Right ventricle myocardium superior (tissue), 1 donor: ENCODE measurements at regions not wholly inside any gene's neighbourhood (a gene's known extent, or its start where the extent isn't known, plus 50 kb on each side); places are given as distances from the start of the nearest gene placed in this dataset.
A peak's percentile ranks its signal among the peaks of the same experiment; 100 is the strongest.

Source experiments
- ATAC-seq: fragments of 200-7000 bp; cut with Tn5 transposase; one replicate; pipeline ENCODE4 v1.9.1; 2020; ENCODE audit warnings: mild to moderate bottlenecking; ENCODE audit not compliant: poor library complexity
- DNase-seq: peaks from one replicate; pipeline ENCODE4 v3.0.0-alpha.2; 2020
- intact Hi-C: fragments of 100-400 bp; cut with DNase I; formaldehyde crosslinking; loops from one replicate; pipeline ENCODE4 v1.11.2; 2022
- donor health status: DM: no; HTN: yes; CAD: no; lungs with severe emphysema.

GRCh38 chr2:39525636-39526412, 88.7 kb upstream of the MAP4K3 start:
- ATAC-seq (no peak), DNase-seq (no peak)
- intact Hi-C loops = no loop called here

- DNase-seq = no peak
- intact Hi-C loops = no loop called here
- no peak for ATAC-seq
These were observed 91.6 kb upstream of the MAP4K3 start for GRCh38 chr2:39528701-39529100.

GRCh38 chr2:39529836-39530235, 92.8 kb upstream of the MAP4K3 start:
- DNase-seq (no peak), ATAC-seq (no peak)
- intact Hi-C loops = no loop called here

GRCh38 chr2:39530411-39530866, 93.4 kb upstream of the MAP4K3 start:
- DNase-seq (no peak), ATAC-seq (no peak)
- intact Hi-C loops = no loop called here

DNA sequence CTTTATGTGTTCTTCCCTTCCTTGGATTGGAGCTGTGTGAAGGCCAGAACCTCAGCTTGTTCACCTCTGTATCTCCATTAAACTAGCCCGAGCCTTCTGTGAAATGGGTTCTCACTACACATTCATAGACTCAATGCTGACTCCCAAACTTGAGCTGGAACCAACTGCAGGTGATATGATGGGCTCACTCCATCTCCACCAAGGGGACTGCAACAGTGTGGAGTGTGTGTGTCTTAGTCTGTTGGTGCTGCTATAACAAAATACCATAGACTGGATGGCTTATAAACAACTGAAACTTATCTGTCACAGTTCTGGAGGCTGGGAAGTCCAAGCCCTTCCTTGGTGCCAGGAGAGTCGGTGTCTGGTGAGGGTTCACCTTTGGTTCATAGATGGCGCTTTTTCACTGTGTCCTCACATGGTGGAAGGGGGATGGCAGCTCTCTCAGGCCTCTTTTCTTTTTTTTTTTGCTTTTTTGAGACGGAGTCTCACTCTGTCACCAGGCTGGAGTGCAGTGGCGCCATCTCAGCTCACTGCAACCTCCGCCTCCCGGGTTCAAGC, 94.2 kb upstream of the MAP4K3 start:
- ATAC-seq (no peak), DNase-seq (no peak)
- intact Hi-C loops = no loop called here

- ATAC-seq (no peak), DNase-seq (no peak)
- intact Hi-C loops = no loop called here
These were observed 95.8 kb upstream of the MAP4K3 start for GRCh38 chr2:39532933-39533332.

DNA sequence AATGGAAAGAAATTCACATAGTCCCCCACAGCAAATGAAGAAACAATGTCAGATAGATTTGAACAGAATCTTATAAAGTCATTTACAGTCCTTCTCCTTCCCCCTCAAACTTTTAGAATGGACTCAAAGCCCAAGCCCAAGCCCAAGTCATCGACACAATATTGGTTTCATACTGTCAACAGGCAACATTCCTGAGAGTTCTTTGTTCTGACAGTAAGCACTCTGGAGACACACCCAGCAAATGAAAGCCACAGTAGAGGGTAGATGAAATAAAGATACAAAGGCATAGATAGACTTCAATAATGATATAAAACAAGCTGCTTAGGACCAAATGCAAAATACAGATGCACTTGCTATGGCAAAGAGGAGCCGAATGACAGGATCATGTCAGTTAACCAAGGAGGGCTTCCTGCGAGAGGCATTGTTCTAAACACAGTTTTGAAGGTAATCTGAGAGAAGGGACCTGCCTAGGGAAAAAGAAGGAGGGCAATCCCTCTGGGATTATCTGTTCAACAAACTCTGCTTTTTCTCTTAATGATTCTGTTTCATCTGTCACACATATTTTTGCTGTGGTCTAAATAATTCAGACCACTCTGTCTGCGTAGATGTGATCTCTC, 97.1 kb upstream of the MAP4K3 start:
- ATAC-seq (no peak), DNase-seq (no peak)
- intact Hi-C loops = no loop called here

DNA sequence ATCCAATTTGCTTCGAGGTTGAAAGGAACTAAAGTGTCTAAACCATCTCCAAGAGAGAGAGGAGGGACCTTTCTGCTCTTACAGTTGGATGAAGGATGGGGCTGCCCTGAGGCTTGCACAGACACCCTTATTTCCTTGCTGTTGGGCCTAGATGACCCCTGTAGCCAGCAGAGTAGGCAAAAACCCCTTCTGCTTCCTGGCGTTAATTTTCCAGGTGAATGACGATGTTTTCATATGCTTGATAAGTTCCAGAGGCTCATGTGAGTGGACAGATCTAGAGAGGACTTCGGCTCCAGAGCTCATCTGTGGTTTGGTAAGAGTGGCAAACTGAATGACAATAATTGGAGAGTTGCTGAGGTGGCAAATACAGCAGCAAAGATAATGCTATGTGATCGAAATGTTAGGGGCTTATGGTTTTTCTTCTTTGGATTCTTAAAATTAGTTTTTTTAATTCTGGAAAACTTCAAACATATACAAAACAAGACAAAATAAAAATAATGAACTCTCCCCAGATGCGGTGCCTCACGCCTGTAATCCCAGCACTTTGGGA, 98.6 kb upstream of the MAP4K3 start:
- ATAC-seq (no peak), DNase-seq (no peak)
- intact Hi-C loops = no loop called here

GRCh38 chr2:39537150-39537549, 100.1 kb upstream of the MAP4K3 start:
- intact Hi-C loops = no loop called here
- ATAC-seq (no peak), DNase-seq (no peak)

- intact Hi-C loops = no loop called here
- DNase-seq (no peak), ATAC-seq (no peak)
These were observed 101.6 kb upstream of the MAP4K3 start for GRCh38 chr2:39538718-39539117.

DNA sequence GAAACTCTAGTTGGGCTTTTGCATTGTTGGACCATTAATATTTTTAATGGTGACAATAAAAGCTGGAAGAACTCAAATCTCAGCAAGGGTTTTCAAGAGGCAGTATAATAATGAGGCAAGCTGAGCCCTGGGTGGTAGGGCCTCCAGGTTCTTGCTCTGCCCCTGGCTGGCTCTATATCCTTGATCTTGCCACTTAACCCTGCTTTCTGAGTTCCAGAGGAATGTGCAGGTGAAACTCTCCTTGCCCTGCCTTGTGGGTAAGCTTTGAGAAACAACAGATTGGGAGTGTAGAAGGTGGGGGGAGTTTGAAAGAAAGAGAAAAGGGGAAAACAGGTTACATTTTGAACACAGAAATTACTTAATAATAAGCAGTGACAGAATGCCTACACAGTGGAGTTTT, 103.3 kb upstream of the MAP4K3 start:
- intact Hi-C loops = no loop called here
- DNase-seq (no peak), ATAC-seq (no peak)

DNA sequence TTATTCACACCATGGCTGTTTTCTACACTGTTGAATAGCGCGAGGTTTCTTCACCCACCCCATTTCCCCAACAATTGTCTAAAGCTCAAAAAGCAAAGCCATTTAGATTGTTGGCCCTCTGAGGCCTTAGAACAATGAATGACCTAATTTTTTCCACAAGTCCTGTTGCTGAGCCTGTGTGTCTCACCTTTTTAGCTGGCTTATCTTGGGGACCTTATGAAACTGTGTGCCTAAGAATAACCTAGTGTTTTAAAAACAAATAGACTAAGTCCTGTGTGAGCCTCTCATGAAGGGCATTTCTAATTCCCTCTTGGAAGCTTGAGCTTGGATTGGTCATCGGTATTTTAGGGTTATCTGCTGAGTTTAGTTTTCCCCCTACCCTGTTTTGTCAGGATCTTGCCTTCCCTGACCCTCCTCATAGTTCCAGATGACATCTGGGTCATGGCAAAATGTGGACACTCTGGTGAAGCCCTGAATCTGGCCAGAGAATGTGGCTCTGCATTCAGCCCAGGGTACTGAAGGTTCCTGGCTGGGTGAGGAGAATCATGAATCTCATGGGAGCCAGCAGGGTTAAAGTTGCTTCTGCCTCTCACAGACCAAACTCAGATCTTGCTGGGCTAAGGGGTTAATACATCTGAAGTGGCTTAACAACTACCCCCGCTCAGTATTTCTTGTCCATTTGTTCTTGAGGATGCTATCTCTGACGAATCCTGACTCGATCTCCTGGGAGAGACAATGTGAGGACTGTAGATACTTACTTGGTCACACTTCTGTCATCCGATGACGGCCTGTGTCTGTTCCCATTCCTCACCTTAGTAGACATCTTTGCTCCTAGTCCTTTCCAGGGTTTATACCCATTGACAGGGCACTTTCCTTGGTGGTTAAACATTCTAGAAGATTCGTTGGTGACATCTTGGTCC, 104.2 kb upstream of the MAP4K3 start:
- intact Hi-C loops = no loop called here
- peak; percentile 91 for ATAC-seq
- no peak for DNase-seq

DNA sequence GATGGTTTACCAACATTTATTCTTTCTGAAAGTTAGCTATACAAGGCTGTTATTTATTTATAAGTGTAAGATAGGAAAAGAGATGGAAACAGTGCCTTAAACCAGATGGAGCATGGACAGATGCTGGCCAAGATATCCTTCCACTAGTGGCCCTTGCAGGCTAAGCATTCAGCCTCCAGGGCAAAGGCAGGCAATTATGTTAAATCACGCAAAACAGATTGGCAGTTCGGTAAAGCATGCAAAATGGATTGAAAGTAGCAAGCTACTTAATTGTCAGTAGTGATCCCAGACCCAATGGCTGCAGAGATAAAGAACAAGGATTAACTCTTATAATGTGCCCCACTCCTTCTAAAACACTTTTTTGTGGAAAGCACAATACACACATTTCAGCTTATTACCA, 105.4 kb upstream of the MAP4K3 start:
- intact Hi-C loops = no loop called here

GRCh38 chr2:39545957-39546356, 108.9 kb upstream of the MAP4K3 start:
- DNase-seq (no peak), ATAC-seq (no peak)
- intact Hi-C loops = no loop called here

More for the DNA sequence above, 105.4 kb upstream of the MAP4K3 start:
- DNase-seq (no peak), ATAC-seq (no peak)

- no peak for ATAC-seq
- intact Hi-C loops = no loop called here
- no peak for DNase-seq
These were observed 109.3 kb upstream of the MAP4K3 start for GRCh38 chr2:39546409-39546808.

GRCh38 chr2:39546937-39547336, 109.9 kb upstream of the MAP4K3 start:
- intact Hi-C loops = no loop called here
- DNase-seq = no peak

GRCh38 chr2:39547811-39548719, 111.0 kb upstream of the MAP4K3 start:
- ATAC-seq (no peak), DNase-seq (no peak)
- intact Hi-C loops = no loop called here

More at GRCh38 chr2:39546937-39547336, 109.9 kb upstream of the MAP4K3 start:
- no peak for ATAC-seq

GRCh38 chr2:39549000-39549399, 111.9 kb upstream of the MAP4K3 start:
- DNase-seq = no peak
- intact Hi-C loops = no loop called here
- ATAC-seq = no peak
